ENCODE measurements at regions not wholly inside any gene's neighbourhood (a gene's known extent, or its start where the extent isn't known, plus 50 kb on each side); places are given as distances from the start of the nearest gene placed in this dataset.

GRCh38 chr10:131617113-131617858 lies 283.5 kb upstream of the PPP2R2D start:
- WGBS, 2 donors, result 76 to 79% methylated on average over 31 to 36 of the region's 36 CpGs
- H3K27me3 ChIP-seq, result peaks cover 0 to 26% (median 16%) of the 10 kb centered on the region in 7 donors
- DNase-seq, result no peak

DNA sequence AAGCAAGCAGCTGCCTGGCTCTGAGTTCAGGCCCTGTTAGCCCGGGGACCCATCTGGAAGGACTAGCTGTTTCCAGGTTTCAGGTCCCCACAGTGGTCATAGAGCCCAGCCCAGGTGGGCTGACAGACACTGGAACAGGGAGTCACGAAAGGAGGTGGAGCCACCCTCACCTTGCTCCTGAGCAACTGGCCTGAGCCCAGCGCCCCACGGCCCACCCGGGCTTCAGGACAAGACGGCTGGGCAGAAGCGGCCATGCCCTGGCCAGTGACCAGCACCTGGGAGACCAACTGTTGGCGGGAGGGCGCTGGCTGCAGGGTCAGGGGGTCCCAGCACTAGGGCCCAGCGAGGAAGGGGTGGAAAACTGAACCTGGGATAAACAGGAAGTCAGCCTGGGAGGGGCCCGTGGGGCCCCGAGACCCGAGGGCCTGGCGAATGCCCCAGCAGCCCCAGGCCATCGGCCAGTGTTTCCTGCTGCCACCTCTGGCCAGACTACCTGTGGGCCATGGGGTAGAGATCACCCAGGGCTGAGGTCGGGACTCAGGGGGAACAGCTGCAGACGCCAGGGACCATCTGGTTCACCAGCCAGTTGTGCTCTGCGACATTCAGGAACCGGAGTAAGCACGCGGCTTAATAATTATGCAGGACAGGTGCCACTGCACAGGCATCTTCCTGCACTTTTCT lies 282.1 kb upstream of the PPP2R2D start:
- intact Hi-C loops (cut with DNase I), result no loop called here
- Histone ChIP-seq H3K4me3 (no peak overlapping the region), H3K9me3 (no peaks in the 10 kb centered on the region), H3K27me3 (peaks cover 0 to 25% (median 9%) of the 10 kb centered on the region in 7 donors), H3K27ac (no peak overlapping the region), H3K36me3 (no peaks in the 10 kb centered on the region), H3K4me1 (no peaks in the 10 kb centered on the region)
- 63 to 67% methylated on average over 21 of the region's 21 CpGs for WGBS, 2 donors
- DNase-seq (no peak), ATAC-seq (peak in 2 of 8 donors; percentile 10 to 11)
- no peak for TF ChIP-seq CTCF (IDR thresholded peaks at IDR 0.05)

More at GRCh38 chr10:131617113-131617858, 283.5 kb upstream of the PPP2R2D start:
- no peak for TF ChIP-seq CTCF (IDR thresholded peaks at IDR 0.05)
- ATAC-seq, result no peak
- Histone ChIP-seq H3K27ac (no peak overlapping the region), H3K36me3 (no peaks in the 10 kb centered on the region), H3K4me3 (no peak overlapping the region), H3K9me3 (no peaks in the 10 kb centered on the region), H3K4me1 (no peaks in the 10 kb centered on the region)
- intact Hi-C loops (cut with DNase I), result no loop called here

DNA sequence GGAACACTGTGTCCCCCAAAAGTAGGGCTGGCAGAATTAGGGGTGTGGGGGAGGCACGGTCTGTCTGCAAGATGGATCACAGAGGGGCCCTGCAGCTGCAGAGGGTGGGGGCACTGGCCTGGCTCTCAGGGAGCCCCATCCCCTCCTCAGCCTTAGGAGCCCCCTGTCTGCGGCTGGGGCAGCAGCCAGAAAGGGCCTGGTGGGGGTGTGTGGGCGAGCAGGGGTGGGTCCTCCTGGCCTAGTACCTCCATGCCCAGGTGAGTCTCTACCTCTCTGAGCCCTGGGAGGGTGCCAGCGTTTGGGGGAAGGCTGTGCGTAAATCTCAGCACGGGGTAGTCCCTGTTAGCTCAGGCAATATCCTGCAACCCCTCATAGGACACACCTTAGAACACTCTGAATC lies 280.5 kb upstream of the PPP2R2D start:
- H3K4me3 ChIP-seq, result no peak overlapping the region
- ATAC-seq, result no peak
- intact Hi-C loops (cut with DNase I), result no loop called here
- no peaks in the 10 kb centered on the region for H3K4me1 ChIP-seq
- WGBS, 2 donors, result 81 to 90% methylated on average over 6 of the region's 6 CpGs
- H3K9me3 ChIP-seq, result no peaks in the 10 kb centered on the region
- peaks cover 0 to 21% (median 7%) of the 10 kb centered on the region in 7 donors for H3K27me3 ChIP-seq
- no peak for TF ChIP-seq CTCF (IDR thresholded peaks at IDR 0.05)
- no peak overlapping the region for H3K27ac ChIP-seq
- no peak for DNase-seq
- no peaks in the 10 kb centered on the region for H3K36me3 ChIP-seq

DNA sequence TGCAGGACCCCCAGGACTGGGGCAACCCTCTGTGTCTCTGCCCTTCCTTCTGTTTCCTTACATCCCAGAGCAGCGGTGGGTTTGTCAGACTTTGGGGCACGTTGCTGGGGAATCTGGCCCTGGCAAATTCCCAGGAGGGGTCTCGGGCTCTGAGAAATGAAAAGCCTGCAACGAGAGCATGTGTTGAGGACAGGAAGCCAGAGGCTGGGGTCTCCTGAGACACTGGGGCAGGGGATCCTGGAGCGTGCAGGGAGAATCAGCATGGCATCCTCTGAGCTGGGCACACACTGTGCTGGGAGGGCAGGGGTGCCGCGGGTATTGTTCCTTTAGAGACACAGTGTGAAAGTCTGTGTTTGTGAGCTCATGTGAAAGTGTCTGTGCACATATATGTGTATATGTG lies 279.9 kb upstream of the PPP2R2D start:
- H3K9me3 ChIP-seq, result no peaks in the 10 kb centered on the region
- 71 to 72% methylated on average over 7 of the region's 7 CpGs for WGBS, 2 donors

More for the DNA sequence above, 279.9 kb upstream of the PPP2R2D start:
- no peak for TF ChIP-seq CTCF (IDR thresholded peaks at IDR 0.05)
- no peaks in the 10 kb centered on the region for H3K36me3 ChIP-seq
- no peaks in the 10 kb centered on the region for H3K4me1 ChIP-seq
- no peak overlapping the region for H3K4me3 ChIP-seq
- DNase-seq (no peak), ATAC-seq (no peak)
- intact Hi-C loops (cut with DNase I), result no loop called here
- H3K27me3 ChIP-seq, result peaks cover 0 to 17% (median 5%) of the 10 kb centered on the region in 7 donors
- no peak overlapping the region for H3K27ac ChIP-seq

Measured in heart right ventricle (tissue), 16 donors.